ENCODE measurements at regions not wholly inside any gene's neighbourhood (a gene's known extent, or its start where the extent isn't known, plus 50 kb on each side); places are given as distances from the start of the nearest gene placed in this dataset.

DNA sequence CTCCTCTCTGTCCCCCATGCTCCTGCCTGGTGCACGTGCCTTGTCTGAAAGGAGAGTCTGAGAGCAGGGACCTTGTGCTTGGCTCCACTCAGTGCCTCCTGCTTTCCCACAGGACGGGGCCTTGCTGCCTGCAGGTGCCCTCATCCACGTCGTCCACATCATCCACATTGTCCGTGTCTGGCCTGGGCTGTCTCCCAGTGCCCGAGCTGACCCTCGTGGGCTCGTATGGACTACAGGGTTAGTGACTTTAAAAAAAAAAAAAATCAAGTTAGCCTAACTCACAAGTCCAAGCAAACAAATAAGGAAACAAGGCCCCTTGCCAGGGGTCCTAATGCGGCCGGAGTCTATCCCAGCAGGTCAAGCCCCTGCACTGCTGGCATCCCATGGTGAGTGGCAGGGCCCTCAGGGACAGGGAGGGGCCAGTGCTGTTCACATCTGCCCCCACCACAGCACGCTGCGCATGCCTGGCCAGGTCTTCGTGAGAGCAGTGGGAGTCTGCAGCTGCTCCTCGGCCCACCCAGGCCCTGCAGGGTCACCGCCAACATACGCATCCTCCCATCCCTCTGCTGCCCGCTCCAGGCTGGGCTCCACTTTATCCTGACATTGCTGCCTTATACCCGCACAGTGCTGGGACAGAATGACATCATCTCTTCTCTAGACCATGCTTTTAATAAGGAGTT lies 232.6 kb downstream of the NDUFA10 start (continued):
- TF ChIP-seq, protein P1, sequence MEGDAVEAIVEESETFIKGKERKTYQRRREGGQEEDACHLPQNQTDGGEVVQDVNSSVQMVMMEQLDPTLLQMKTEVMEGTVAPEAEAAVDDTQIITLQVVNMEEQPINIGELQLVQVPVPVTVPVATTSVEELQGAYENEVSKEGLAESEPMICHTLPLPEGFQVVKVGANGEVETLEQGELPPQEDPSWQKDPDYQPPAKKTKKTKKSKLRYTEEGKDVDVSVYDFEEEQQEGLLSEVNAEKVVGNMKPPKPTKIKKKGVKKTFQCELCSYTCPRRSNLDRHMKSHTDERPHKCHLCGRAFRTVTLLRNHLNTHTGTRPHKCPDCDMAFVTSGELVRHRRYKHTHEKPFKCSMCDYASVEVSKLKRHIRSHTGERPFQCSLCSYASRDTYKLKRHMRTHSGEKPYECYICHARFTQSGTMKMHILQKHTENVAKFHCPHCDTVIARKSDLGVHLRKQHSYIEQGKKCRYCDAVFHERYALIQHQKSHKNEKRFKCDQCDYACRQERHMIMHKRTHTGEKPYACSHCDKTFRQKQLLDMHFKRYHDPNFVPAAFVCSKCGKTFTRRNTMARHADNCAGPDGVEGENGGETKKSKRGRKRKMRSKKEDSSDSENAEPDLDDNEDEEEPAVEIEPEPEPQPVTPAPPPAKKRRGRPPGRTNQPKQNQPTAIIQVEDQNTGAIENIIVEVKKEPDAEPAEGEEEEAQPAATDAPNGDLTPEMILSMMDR (IDR thresholded peaks at IDR 0.05; ENCODE audit: low read depth, low read length, missing input control), result no peak
- TF ChIP-seq HNF4A (conservative IDR thresholded peaks at IDR 0.05), result no peak

- peak; percentile 30 for DNase-seq (ENCODE audit: low spot score)
- H3K9ac ChIP-seq (ENCODE audit: low read depth in 1 of 2, low read length in 2 of 2), result no peak overlapping the region
- H3K4me1 ChIP-seq (ENCODE audit: control insufficient read depth in 4 of 4, insufficient read depth in 4 of 4, low read length in 3 of 4), result no peaks in the 10 kb centered on the region
- WGBS, result 79% methylated on average over 22 of the region's 22 CpGs
- no peaks in the 10 kb centered on the region for H3K36me3 ChIP-seq (ENCODE audit: control insufficient read depth in 4 of 4, insufficient read depth in 3 of 4, low read depth in 1 of 4, low read length in 3 of 4)
- peaks cover 0 to 3% (median 0%) of the 10 kb centered on the region in 4 donors for H3K27me3 ChIP-seq (ENCODE audit: control insufficient read depth in 4 of 4, insufficient read depth in 4 of 4, low read length in 3 of 4)
- no peak overlapping the region for H3K27ac ChIP-seq (ENCODE audit: low read depth in 1 of 2, low read length in 2 of 2)
- H3K4me3 ChIP-seq (ENCODE audit: low read depth in 1 of 3, low read length in 3 of 3), result no peak overlapping the region
- no peaks in the 10 kb centered on the region for H3K9me3 ChIP-seq (ENCODE audit: control insufficient read depth in 4 of 4, low read length in 3 of 4)
- TF ChIP-seq, protein P2, sequence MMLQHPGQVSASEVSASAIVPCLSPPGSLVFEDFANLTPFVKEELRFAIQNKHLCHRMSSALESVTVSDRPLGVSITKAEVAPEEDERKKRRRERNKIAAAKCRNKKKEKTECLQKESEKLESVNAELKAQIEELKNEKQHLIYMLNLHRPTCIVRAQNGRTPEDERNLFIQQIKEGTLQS (IDR thresholded peaks at IDR 0.05), result no peak
- TF ChIP-seq YY1 (IDR thresholded peaks at IDR 0.05) (no peak), JUND (IDR thresholded peaks at IDR 0.05) (no peak), RAD21 (IDR thresholded peaks at IDR 0.05) (no peak), HNF4A (conservative IDR thresholded peaks at IDR 0.05) (no peak), SP1 (IDR thresholded peaks at IDR 0.05) (no peak), TAF1 (conservative IDR thresholded peaks at IDR 0.05) (no peak), FOXA1 (IDR thresholded peaks at IDR 0.05) (no peak), EGR1 (IDR thresholded peaks at IDR 0.05; ENCODE audit: low read depth in 2 of 2) (no peak), GABPA (IDR thresholded peaks at IDR 0.05 in 1 of 2, conservative IDR thresholded peaks at IDR 0.05 in 1 of 2) (no peak), HNF4G (IDR thresholded peaks at IDR 0.05) (no peak)
- TF ChIP-seq, protein P3, sequence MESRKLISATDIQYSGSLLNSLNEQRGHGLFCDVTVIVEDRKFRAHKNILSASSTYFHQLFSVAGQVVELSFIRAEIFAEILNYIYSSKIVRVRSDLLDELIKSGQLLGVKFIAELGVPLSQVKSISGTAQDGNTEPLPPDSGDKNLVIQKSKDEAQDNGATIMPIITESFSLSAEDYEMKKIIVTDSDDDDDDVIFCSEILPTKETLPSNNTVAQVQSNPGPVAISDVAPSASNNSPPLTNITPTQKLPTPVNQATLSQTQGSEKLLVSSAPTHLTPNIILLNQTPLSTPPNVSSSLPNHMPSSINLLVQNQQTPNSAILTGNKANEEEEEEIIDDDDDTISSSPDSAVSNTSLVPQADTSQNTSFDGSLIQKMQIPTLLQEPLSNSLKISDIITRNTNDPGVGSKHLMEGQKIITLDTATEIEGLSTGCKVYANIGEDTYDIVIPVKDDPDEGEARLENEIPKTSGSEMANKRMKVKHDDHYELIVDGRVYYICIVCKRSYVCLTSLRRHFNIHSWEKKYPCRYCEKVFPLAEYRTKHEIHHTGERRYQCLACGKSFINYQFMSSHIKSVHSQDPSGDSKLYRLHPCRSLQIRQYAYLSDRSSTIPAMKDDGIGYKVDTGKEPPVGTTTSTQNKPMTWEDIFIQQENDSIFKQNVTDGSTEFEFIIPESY (IDR thresholded peaks at IDR 0.05), result no peak
- TF ChIP-seq, protein P1 (IDR thresholded peaks at IDR 0.05; ENCODE audit: low read depth, low read length, missing input control), result no peak
- TF ChIP-seq, protein P4, sequence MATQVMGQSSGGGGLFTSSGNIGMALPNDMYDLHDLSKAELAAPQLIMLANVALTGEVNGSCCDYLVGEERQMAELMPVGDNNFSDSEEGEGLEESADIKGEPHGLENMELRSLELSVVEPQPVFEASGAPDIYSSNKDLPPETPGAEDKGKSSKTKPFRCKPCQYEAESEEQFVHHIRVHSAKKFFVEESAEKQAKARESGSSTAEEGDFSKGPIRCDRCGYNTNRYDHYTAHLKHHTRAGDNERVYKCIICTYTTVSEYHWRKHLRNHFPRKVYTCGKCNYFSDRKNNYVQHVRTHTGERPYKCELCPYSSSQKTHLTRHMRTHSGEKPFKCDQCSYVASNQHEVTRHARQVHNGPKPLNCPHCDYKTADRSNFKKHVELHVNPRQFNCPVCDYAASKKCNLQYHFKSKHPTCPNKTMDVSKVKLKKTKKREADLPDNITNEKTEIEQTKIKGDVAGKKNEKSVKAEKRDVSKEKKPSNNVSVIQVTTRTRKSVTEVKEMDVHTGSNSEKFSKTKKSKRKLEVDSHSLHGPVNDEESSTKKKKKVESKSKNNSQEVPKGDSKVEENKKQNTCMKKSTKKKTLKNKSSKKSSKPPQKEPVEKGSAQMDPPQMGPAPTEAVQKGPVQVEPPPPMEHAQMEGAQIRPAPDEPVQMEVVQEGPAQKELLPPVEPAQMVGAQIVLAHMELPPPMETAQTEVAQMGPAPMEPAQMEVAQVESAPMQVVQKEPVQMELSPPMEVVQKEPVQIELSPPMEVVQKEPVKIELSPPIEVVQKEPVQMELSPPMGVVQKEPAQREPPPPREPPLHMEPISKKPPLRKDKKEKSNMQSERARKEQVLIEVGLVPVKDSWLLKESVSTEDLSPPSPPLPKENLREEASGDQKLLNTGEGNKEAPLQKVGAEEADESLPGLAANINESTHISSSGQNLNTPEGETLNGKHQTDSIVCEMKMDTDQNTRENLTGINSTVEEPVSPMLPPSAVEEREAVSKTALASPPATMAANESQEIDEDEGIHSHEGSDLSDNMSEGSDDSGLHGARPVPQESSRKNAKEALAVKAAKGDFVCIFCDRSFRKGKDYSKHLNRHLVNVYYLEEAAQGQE (IDR thresholded peaks at IDR 0.05), result no peak
These were observed 233.4 kb downstream of the NDUFA10 start for GRCh38 chr2:239791526-239792404.

Data from liver (tissue), 8 donors.